ENCODE measurements at regions not wholly inside any gene's neighbourhood (a gene's known extent, or its start where the extent isn't known, plus 50 kb on each side); places are given as distances from the start of the nearest gene placed in this dataset.

DNA sequence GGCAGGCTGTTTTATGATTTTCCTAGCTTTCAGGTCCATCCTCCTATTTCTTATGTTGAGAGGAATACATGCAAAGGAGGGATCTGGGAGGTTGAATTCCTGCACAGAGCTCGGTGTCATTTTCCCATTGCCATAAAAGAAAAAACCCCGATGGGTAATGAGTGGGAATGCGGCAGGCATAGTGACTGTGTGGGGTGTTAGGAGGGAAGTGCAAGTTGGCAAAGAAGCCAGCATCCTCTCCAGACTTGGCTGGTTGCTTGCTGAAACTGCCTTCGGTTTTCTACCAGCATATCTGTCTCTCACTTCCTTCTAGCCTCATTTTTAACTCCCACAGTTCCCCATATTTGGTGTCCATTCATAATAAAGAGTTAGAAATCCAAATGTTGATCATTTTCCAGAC is 1046.1 kb downstream of the SLC6A15 start:
- DNase-seq: no peak

DNA sequence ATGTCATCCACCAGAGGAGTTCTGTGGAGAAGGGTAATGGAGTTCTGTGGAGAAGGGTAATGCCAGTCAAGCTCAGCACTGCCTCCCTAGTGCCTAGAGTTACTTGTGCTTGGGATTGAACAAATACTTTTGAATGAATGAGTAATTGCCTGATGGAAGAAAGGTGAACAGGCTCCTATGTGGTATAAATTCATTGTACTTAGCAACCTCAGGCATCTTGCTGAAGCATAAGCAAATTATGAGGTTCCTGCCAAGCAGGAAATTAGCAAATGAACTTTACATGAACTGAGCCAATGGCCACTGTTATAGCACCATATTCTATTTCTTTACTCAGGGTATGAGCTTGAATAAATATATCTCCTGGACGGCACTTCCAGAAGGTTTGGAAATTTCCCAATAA is 1047.2 kb downstream of the SLC6A15 start:
- DNase-seq: no peak

DNA sequence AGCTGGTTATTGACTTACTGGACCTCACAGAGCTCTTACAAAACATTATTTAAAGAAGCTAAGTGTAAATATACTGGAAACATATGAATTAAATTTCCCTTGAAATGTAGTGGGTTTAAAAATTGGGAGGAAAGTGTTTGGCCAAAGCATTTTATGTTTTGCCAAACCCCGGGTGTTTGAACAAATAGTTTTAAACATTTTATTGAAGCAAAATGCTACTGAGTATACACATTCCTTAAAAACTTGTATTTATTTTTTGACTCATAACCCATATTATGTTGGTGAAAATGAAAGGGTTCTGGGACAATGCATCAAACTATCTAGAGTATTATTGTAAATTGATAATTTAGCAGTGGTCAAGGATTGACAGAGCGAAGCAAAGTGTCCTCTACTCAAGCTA is 1048.5 kb downstream of the SLC6A15 start:
- DNase-seq: no peak

DNA sequence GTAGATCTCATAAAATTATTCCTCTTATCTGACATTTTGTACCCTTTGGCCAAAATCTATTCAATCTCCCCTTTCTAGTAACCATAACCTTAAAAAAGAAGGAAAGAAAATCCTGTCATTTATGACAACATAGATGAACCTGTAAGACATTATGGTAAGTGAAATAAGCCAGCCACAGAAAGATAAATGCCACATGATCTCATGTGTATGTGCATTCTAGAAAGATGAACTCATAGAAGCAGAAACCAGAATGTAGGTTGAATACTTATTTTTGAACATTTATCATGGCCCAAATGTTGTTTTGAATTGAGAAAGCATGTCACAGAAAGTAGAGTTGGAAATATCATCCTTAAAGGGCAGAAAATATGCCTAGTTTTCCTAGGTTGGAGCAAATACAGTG is 1053.6 kb downstream of the SLC6A15 start:
- no peak for DNase-seq

DNA sequence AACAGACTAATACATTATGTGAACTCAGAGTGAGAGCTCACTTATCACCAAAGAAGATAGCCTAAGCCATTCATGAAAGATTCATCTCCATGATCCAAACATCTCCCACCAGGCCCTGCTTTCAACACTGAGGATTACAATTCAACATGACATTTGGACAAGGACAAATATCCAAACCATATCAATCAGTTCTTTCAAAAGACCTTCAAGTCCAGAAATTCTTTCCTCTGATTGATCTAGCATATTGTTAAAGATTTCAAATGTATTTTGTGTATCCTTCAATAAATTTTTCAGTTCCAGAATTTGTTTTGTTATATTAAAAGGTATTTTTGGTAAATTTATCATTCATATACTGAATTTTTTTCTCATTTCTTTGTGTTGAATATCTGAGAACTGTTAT is 1055.8 kb downstream of the SLC6A15 start:
- no peak for DNase-seq

DNA sequence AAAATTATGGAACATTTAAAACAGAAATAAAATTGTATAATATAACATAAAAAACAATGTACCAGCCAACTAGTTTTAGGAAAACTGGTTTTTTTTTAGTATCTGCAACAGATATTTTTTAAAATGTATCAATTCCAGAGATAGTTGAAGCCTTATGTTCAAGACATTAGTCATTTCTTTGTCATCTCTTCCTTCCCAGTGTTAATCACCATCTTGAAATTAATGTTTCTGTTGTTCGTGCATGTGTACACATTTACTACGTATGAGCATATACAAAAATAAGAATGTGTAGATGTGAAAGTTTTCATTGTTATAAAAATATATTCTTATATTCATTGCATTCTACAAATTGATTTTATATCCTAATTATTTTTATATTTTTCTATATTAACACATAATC is 1062.1 kb downstream of the SLC6A15 start:
- DNase-seq: no peak

DNA sequence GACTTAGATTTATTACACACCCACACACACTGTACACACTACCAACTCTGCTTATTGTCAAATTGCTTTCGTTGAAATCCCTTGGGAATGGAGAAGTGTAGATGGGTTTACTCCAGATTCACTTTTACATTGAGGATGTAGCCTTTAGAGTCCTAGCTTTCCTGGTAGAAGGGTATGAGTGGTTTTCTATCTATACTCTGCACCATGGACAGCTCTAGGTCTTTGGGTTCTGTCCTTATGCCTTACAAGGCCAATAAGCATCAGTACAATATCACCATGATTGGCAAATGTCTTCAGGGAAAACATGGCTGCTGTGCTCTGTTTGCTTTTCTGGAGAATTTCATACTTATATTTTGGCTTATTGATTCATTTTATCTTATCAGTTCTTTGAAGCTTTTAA is 1063.9 kb downstream of the SLC6A15 start:
- no peak for DNase-seq

DNA sequence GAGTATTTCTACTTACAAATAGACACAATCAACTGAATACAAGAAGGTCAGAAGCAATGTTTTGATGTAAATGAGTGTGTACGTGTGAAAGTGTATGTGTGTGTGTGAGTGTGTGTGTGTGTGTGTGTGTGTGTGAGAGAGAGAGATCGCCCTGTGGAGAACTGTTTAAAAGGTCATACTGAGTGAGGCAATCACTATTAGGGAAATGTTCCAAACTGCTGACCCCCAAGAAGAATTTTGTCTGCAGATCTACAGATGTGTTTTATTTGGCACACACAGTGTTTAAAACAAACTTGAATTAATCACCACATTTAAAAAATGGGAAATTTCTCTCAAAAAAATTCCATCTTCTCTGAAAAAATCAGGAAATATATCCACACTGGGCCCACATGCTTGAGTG is 1069.1 kb downstream of the SLC6A15 start:
- no peak for DNase-seq

DNA sequence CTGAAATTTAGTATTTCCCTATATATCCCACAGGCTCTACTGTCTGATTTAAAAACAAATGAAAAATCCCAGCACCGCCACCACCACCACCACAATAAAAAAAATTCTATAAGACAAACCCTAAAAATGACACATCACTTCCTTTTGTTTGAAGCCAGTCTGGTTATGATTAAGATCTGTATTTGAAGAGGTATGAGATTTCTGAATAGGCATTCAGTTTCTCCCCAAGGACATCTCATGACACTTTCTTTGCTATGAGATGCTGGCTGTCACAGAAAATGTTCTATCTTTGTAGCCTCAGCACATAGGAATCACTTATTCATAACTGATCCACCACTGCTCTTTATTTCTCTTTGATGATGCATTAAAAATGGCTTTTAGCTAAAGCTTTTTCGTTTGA is 1071.0 kb downstream of the SLC6A15 start:
- DNase-seq: no peak

DNA sequence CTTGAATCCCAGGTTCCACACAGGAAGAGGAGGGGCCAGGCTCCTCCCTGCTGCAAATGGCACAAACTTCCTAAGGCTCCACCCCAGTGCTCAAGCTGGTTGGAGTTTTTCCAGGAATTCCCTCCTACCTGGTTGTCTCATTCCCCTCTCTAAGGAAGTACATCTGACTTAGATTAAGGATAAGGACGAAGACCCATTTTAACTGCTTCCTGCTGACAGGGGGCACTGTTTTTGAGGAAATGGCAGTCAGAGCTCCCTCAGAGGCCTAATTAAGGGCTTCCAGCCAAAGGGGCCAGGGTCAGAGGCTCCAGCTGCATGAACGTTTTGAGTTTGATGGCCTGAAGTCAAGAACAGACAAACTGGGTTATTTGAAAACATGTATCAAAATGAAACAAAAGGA is 1084.7 kb downstream of the SLC6A15 start:
- DNase-seq: no peak

DNA sequence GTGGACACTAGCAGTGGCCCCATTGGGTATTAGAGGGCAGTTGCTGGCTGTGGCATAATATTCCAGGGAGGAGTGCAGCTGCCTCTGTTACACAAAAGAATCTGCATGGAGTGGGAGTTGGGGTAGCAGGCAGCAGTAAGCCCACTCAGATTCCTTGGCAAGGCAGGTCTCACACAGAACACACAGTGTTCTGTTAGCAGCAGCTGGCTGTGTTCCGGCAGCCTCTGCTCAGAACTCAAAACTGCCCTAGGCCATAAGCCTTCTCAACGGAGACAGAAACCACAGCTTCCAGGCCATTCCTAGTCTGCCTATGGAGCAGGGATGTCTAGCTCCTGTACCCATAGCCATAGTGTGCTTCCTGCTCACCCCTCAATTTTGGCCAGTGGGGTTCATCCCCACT is 1085.4 kb downstream of the SLC6A15 start:
- no peak for DNase-seq

DNA sequence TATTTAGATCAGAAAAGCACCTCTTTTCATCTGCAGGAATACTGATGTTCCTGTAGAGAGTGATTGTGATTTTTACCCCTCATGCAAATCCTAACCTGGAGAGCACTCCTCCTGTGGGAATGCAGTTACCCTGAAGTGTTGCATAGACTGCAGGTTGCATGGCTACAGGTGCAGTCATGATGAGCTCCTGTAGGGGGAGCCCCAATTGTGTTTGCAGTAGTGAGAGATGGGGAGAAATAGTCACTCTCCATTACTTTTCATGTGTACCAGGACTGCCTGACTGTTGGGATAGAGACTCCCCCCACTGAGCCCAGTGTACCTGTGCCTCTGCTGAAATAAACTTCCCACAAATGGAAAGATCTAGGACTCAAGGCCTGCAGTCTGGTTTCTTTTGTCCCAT is 1086.5 kb downstream of the SLC6A15 start:
- DNase-seq: no peak

DNA sequence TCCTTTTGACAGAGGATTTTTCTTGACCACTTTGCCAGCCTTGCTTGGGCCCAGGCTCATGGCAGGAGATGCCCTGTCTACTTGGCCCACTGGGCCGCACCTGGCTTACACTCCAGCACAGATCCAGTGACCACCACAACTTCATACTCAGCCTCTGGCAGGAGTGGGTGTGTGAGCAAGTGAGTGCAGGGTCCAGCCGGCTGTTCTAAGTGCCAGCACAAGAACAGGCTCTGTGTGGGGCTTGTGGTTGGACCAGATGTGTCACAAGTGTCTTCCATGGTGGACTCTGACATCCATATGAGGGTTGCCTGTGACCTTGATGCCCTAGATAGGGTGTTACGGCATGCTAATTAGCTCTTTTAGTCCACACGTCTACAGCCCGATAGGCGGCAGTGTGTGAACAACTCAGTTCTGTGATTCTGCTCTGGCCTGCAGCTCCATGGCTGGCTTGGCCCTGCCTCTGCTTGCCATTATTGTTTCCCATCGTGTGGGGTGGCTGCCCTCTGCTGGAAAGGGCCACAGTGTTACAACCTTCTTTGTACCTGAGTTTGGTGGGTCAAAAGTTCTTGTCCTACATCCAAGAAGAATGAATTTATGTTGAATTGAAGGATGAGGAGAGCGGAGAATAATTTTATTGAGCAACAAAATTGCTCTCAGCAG is 1089.1 kb downstream of the SLC6A15 start:
- DNase-seq: peak; percentile 42

DNA sequence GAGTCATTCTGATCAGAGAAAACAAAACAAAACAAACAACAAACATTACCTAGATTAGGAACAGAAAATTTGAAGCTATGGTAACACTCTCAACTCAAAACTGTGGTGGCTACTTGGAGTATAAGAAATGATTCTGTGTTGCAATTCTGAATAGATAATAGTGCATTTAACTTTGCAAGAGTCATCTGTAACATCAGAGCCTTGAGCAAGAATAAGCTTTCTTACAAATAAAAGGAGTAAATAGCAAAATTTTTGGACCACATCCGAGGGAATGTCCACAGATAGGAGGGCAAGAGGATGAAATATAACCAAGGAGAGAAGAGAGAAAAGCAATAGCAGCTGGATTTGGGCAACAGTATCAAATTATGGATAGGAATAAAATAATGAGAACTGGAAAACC is 1090.6 kb downstream of the SLC6A15 start:
- DNase-seq: no peak

DNA sequence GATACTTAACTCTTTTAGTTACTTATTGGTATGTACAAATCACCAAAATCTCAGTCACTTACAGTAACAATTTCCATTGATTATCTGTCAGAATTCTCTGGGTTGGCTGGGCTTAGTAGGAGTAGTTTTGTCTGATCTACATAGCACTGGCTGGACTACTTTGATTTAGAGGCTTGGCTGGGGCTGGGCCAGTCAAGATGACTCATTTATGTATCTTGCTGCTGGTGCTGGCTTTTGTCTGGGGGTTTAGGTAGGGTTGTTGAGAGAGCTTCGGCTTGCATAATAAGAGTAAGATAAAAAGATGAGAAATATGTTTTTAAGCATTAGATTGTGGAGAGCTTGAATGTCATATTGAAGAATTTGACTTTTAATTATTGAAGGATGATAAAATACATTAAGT is 1093.7 kb downstream of the SLC6A15 start:
- DNase-seq: no peak

DNA sequence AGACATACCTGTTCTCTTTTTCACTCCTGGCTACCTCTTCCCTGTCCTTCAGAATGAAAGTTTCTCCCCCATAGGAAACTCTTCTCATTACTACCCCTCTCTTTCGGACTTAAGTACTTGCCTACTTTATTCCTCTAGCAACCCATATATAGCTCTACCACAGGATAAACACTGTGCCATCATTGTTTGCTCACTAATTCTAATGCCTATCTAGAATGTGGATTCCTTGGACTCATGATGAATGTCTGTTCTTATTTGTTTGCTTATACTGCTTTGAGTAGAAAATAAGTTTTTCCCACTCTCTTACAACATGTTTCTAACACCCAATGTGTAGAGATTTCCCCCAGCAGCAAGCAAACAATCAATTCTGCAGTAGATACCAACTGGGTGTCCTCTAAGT is 1094.9 kb downstream of the SLC6A15 start:
- DNase-seq: no peak

DNA sequence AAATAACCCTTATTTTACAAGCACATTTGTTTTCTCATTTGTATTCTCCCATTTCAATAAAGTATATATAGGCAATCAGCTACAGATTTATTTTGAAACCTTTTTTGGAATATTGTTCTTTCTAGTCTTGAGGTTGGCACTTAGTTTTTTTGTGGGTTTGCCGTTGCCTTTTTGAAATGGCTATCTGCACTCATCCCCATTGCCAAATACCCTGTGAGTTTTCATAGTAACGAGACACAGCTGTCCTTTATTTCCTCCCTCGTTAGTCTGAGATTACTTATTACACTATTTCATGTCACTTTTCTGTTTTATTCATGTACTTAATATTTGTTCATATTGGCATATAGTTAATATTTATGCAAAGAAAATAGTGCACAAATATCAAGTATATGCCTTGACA is 1104.0 kb downstream of the SLC6A15 start:
- no peak for DNase-seq

DNA sequence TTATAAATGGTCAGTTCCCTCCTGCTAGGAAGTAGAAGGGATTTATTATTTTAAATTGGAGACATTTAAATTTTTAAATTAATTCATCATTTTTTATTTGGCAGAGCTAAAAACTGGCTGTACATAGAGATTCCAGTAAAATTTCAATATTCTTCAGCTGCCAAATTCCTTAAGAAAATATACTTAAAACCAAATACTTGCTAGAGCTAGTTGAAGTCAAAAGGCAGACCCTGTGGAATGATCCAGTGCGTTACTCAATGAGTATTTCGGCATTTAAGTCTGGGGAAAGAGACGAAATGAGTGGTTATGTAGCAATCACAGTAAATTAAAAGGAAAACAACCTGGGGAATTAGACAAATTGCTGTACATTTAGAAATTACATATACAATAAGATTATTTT is 1104.7 kb downstream of the SLC6A15 start:
- no peak for DNase-seq

DNA sequence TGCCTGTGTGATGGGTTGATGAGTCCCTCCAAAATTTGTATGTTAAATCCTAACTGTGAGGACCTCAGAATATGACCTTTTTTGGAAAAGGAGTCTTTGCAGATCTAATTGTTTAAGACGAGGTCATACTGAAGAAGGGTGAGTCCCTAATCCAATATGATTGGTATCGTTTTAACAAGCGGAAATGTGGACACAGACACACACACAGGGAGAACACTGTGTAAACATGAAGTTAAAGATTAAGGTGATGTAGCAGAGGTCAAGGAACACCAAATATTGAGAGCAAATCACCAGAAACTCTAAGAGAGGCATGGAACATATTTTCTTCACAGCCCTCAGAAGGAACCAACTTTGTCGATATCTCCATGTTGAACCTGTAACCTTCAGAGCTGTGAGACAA is 1106.7 kb downstream of the SLC6A15 start:
- no peak for DNase-seq

DNA sequence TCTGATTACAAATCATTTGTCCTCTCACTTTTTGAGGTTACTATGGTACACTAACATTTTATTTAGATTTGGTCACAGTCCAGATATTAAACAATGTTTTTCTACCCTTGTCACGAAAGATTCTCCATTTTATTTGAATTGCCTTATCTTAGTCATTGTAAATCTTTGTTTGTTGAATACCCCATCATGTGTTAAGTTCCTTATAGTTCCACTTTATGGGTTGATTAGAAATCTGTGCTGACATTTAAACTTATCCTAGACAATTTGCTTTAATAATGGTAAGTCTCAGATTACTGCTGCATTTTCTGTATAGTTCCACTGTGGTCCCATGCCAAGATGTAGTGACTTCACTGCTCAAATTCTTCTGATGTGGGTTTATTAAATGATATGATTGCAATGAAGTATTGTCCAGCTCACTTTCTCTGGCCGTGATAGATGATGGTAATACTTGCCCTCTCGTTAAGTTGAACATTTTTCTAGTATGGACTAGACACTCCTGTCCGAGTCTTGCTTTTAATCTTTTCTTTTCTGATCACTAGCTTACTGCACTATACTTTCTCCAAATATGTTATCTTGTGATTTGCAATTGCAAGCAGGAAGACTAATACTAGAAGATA is 1107.3 kb downstream of the SLC6A15 start:
- DNase-seq: no peak

DNA sequence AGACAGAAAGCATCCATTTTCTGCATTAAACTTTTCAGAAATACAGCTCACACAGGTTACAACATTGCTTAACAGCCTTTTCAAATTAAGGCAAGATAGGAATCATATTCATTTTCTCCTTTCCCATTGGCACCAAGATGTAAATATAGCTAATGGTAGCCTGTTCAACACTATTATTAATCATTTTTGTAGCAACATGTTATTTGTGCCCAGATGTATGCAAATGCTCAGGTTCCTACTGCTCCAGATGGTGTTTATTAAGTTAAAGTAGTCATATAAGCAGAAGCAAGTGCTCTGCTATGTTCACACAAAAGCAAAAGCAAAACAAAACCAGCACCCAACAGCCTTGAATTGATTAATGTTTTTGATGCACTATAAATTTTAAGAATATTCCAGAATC is 1110.6 kb downstream of the SLC6A15 start:
- DNase-seq: no peak

DNA sequence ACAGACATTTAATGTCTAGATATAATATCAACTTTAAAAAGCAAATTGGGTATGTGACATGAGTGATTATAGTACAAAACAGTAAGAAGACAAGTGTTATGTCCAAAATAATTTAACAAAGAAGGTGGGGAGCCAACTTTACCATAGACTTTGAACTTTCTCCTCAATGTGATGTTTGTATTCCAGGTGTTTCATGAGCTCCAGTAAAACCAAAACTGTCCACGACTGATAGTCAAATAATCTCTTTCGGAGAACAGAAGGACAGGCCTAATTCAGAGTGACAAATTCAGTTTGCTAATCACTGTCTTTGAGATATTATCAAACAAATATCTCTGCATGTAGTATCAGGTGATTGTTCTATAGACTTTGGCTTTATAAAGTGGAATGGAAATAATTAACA is 1112.6 kb downstream of the SLC6A15 start:
- DNase-seq: no peak

DNA sequence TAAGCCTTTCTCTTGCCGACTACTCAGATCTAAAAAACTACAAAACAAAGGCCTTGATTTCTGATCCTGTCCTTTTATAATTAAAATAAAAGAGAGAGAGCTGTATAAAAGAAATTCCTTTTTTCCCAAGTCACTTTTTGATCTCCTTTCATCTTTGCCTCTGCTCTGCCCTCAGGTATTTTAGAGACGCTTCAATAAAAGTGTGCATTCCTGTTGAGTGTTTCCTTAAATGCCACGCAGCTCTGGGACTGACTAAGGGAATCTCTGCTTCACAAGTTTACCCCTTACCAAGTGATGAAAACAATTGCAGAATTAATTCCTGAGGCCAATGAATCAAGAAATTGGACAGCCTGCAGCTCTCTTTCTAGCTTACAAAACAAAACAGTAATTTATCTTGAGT is 1109.8 kb downstream of the TMTC2 start:
- no peak for DNase-seq

DNA sequence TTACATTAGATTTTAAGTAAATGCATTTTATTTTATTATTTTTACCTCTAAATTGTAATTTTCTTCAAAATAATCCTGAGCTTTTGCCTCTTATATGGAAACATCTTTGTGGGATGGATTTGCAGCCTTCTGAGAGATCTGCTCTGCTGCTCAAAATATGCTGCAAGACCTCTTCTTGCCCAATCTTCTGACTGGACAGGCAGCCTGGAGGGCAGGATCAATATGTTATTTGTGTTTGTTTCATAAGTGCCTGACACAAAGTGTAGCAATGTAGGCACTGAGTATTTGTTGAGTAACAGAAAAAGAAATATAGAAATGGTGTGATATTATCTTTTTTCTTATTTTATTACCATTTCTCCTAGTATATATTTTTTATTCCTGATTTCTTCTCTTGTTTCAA is 1106.9 kb downstream of the TMTC2 start:
- no peak for DNase-seq

DNA sequence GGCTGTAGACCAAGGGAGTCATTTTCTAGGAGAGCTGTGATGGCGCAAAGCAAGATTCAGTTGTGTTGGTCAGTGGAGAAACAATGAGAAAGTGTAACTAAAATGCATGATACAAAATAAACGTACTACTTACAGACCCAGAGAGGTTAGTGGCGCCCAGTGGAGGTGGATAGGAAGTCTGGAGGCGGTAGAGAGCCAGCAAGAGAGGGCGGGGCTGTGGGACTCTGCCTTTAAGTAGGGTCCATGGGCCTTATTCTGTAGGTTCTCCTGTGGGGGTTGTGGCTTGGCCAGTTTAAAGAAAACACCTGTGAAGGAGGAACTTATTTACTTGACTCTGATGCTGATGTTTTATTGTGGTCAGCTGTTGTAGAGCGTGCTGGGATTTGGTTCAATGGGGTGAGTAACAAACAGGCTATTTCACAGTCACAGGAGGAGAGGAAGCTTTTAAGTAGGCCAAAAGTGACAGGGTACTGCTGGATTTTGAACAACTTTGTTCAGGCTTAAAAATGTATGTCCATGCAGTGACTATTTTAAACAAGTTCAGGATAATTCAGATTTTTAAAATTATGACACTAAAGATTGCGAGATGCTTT is 1097.7 kb downstream of the TMTC2 start:
- DNase-seq: no peak
